H1 (cell line): ENCODE measurements at regions not wholly inside any gene's neighbourhood (a gene's known extent, or its start where the extent isn't known, plus 50 kb on each side); places are given as distances from the start of the nearest gene placed in this dataset.

Experiments used
- CTCF ChIA-PET: fragments of 300-600 bp; sonication (Branson Sonifier 250); formaldehyde crosslinking; loops from one replicate; lab custom pipeline; 2021; ENCODE audit not compliant: partially characterized antibody; lab: Charles Lee
- POLR2A ChIA-PET: fragments of 300-600 bp; sonication (Branson Sonifier 250); formaldehyde crosslinking; loops from one replicate; lab custom pipeline; 2021; ENCODE audit warnings: inconsistent platforms; ENCODE audit not compliant: partially characterized antibody; lab: Charles Lee
- DNase-seq, 2 experiments: peaks; one replicate each; pipeline versions ENCODE4 v3.0.0 to v3.0.0-alpha.2; 2010 to 2022; ENCODE audit warnings: low spot score in 2 of 2, low read depth in 1 of 2, mixed read lengths in 1 of 2
- FAIRE-seq: peaks from 2 replicates; lab custom pipeline; 2011; peaks lifted over from hg19 to GRCh38; lab: Jason Lieb, UNC
- H2AFZ ChIP-seq: 2 replicates; pipeline ENCODE4 v1.8.1; 2012; ENCODE audit warnings: low read length, inconsistent platforms
- H2AK5ac ChIP-seq: 2 replicates; pipeline ENCODE4 v1.6.1; 2013; ENCODE audit warnings: low read depth, low read length
- H2BK120ac ChIP-seq: replicated peaks from 2 replicates; pipeline ENCODE3; 2013; ENCODE audit warnings: low read depth, low read length, inconsistent platforms
- H2BK12ac ChIP-seq: 2 replicates; pipeline ENCODE4 v1.6.1; 2013; ENCODE audit warnings: low read depth, low read length
- H2BK15ac ChIP-seq: 2 replicates; pipeline ENCODE4 v1.6.1; 2013; ENCODE audit warnings: low read length
- H2BK20ac ChIP-seq: 2 replicates; pipeline ENCODE4 v1.6.1; 2013; ENCODE audit warnings: low read length
- H2BK5ac ChIP-seq: 2 replicates; pipeline ENCODE4 v1.6.1; 2013; ENCODE audit warnings: low read depth, low read length
- H3K14ac ChIP-seq: 2 replicates; pipeline ENCODE4 v1.6.1; 2013; ENCODE audit warnings: inconsistent platforms; ENCODE audit not compliant: insufficient read length
- H3K18ac ChIP-seq: 2 replicates; pipeline ENCODE4 v1.6.1; 2013; ENCODE audit warnings: low read length; ENCODE audit errors: extremely low read depth
- H3K23ac ChIP-seq: 2 replicates; pipeline ENCODE4 v1.6.1; 2013; ENCODE audit warnings: inconsistent platforms; ENCODE audit not compliant: insufficient read length
- H3K23me2 ChIP-seq: 2 replicates; pipeline ENCODE4 v1.6.1; 2013; ENCODE audit warnings: low read depth, low read length
- H3K27ac ChIP-seq: 2 replicates; pipeline ENCODE4 v1.6.1; 2011; ENCODE audit warnings: low read depth, low read length, inconsistent platforms
- H3K27me3 ChIP-seq, 4 experiments: replicated peaks in 1 of 4; 1 replicate in 1 of 4; 2 replicates in 3 of 4; pipeline versions ENCODE4 v1.6.1 to v1.8.1; 2011 to 2013; ENCODE audit warnings: low read length in 3 of 4, mild to moderate bottlenecking in 3 of 4, inconsistent platforms in 2 of 4, mixed read lengths in 2 of 4, moderate library complexity in 1 of 4; ENCODE audit not compliant: control insufficient read depth in 3 of 4, insufficient read depth in 3 of 4; ENCODE audit errors: extremely low read depth in 1 of 4
- H3K36me3 ChIP-seq, 4 experiments: 2 replicates each; pipeline versions ENCODE4 v1.6.1 to v1.8.1; 2011 to 2013; ENCODE audit warnings: mild to moderate bottlenecking in 4 of 4, low read length in 3 of 4, moderate library complexity in 2 of 4, control low read depth in 1 of 4, inconsistent platforms in 1 of 4; ENCODE audit not compliant: insufficient read depth in 4 of 4, control insufficient read depth in 2 of 4
- H3K4ac ChIP-seq: replicated peaks from 2 replicates; pipeline ENCODE3; 2013; ENCODE audit warnings: low read length, low read depth, mixed read lengths, inconsistent platforms; ENCODE audit not compliant: insufficient read length
- H3K4me1 ChIP-seq, 4 experiments: replicated peaks in 1 of 4; 1 replicate in 1 of 4; 2 replicates in 3 of 4; pipeline versions ENCODE4 v1.6.1 to v1.8.1; 2011 to 2013; ENCODE audit warnings: low read length in 3 of 4, inconsistent platforms in 2 of 4, mixed read lengths in 1 of 4; ENCODE audit not compliant: insufficient read depth in 4 of 4, control insufficient read depth in 3 of 4
- H3K4me2 ChIP-seq, 2 experiments: 2 replicates each; pipeline versions ENCODE4 v1.6.1 to v1.8.1; 2011 to 2013; ENCODE audit warnings: low read depth in 2 of 2, low read length in 2 of 2, control low read depth in 1 of 2, inconsistent platforms in 1 of 2, mild to moderate bottlenecking in 1 of 2; ENCODE audit not compliant: insufficient read depth in 1 of 2
- H3K4me3 ChIP-seq, 4 experiments: fragments of 200-600, 300-600 bp in 1 of 4; sonication (generic), shearing (Covaris generic), sonication (Bioruptor Twin) in 1 of 4; 2 replicates each; pipeline versions ENCODE4 v1.5.1 to v1.8.1; 2011 to 2016; ENCODE audit warnings: low read length in 4 of 4, low read depth in 3 of 4, control low read depth in 2 of 4, inconsistent platforms in 2 of 4, mild to moderate bottlenecking in 2 of 4, mixed read lengths in 1 of 4, moderate library complexity in 1 of 4; ENCODE audit not compliant: insufficient read depth in 2 of 4; ENCODE audit errors: extremely low read depth in 1 of 4
- H3K56ac ChIP-seq: replicated peaks from 2 replicates; pipeline ENCODE3; 2013; ENCODE audit warnings: low read depth, mild to moderate bottlenecking, mixed read lengths, low read length, inconsistent platforms; ENCODE audit not compliant: insufficient read length
- H3K79me1 ChIP-seq: 2 replicates; pipeline ENCODE4 v1.6.1; 2013; ENCODE audit warnings: low read depth, low read length, control low read depth
- H3K79me2 ChIP-seq, 2 experiments: 2 replicates each; pipeline versions ENCODE4 v1.6.1 to v1.8.1; 2012 to 2013; ENCODE audit warnings: low read length in 2 of 2, mild to moderate bottlenecking in 2 of 2, inconsistent platforms in 1 of 2; ENCODE audit not compliant: insufficient read depth in 2 of 2, control insufficient read depth in 1 of 2
- H3K9ac ChIP-seq, 4 experiments: replicated peaks in 1 of 4; 1 replicate in 1 of 4; 2 replicates in 3 of 4; pipeline versions ENCODE4 v1.6.1 to v1.8.1; 2011 to 2013; ENCODE audit warnings: low read depth in 3 of 4, low read length in 3 of 4, control low read depth in 2 of 4, mild to moderate bottlenecking in 2 of 4, moderate library complexity in 2 of 4, inconsistent platforms in 1 of 4; ENCODE audit errors: extremely low read depth in 1 of 4
- H3K9me3 ChIP-seq, 2 experiments: 2 replicates each; pipeline versions ENCODE4 v1.6.1 to v1.8.1; 2012 to 2013; ENCODE audit warnings: mild to moderate bottlenecking in 2 of 2, moderate library complexity in 2 of 2, control low read depth in 1 of 2, inconsistent platforms in 1 of 2, low read depth in 1 of 2, low read length in 1 of 2, mixed read lengths in 1 of 2; ENCODE audit not compliant: insufficient read depth in 2 of 2
- H4K20me1 ChIP-seq, 2 experiments: replicated peaks in 1 of 2; 2 replicates each; pipeline versions ENCODE3 to v1.8.1; 2011 to 2013; ENCODE audit warnings: inconsistent platforms in 2 of 2, low read length in 2 of 2, mild to moderate bottlenecking in 1 of 2; ENCODE audit not compliant: insufficient read depth in 2 of 2, control insufficient read depth in 1 of 2
- H4K5ac ChIP-seq: 2 replicates; pipeline ENCODE4 v1.6.1; 2013; ENCODE audit warnings: low read length, low read depth, mixed read lengths, inconsistent platforms; ENCODE audit not compliant: insufficient read length
- H4K8ac ChIP-seq: 2 replicates; pipeline ENCODE4 v1.8.0; 2013; ENCODE audit warnings: mild to moderate bottlenecking, moderate library complexity, low read length, inconsistent platforms; ENCODE audit not compliant: insufficient read depth; ENCODE audit errors: extremely low read depth
- H4K91ac ChIP-seq: replicated peaks from 2 replicates; pipeline ENCODE3; 2013; ENCODE audit warnings: low read length, mixed read lengths, inconsistent platforms; ENCODE audit not compliant: insufficient read length
- WGBS, 2 experiments: shearing (Covaris generic) in 1 of 2; methylation state at CpG; one replicate each; pipeline versions ENCODE4 v1.1.6 to v1.1.7; 2013 to 2015; ENCODE audit warnings: low lambda C conversion rate in 2 of 2, mixed read lengths in 2 of 2, inconsistent platforms in 1 of 2, low coverage in 1 of 2, missing lambda C conversion rate in 1 of 2; ENCODE audit not compliant: insufficient replicate concordance in 2 of 2, insufficient coverage in 1 of 2, insufficient read length in 1 of 2; ENCODE audit errors: extremely low coverage in 1 of 2, missing lambda C conversion rate in 1 of 2; 5-methylcytosine and 5-hydroxymethylcytosine counted together
- TF ChIP-seq, protein P1 (sequence below): IDR thresholded peaks from 2 replicates; pipeline ENCODE4 v1.6.1; 2011; ENCODE audit warnings: low read length, improper control_type of control experiment

DNA sequence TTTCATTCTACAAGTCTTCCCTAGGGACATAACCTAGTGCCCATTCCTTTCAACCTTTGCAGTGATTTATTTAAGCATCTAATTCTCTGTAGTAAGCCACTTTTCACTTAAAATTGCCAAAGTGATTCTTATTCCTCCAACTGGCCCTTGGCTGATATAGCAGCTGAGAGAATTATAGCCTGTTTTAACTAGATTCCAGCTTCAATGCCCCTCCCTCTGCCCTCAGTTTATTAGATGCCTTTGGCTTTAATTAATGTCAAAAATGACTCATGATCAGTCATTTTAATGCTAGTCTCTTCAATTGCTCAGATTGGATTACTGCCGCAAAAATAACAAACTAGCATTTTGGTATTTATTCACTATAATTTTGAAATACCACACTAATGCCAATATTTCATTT lies 145.4 kb upstream of the KCTD3 start:
- H3K56ac ChIP-seq, result no peak overlapping the region
- no peak overlapping the region for H4K91ac ChIP-seq
- peak overlapping the region; percentile 5; the same call in 1 of the 2 replicates for H2AFZ ChIP-seq
- H3K79me1 ChIP-seq, result no peaks in the 10 kb centered on the region
- H3K4me3 ChIP-seq, result no peak overlapping the region
- CTCF ChIA-PET, result interaction anchor here (0.8 kb wide), 1 partner anchor 397 kb away, joined by 3 read pairs; no protein-coding TSS in a partner anchor
- no peak overlapping the region for H2BK120ac ChIP-seq
- TF ChIP-seq, protein P1, sequence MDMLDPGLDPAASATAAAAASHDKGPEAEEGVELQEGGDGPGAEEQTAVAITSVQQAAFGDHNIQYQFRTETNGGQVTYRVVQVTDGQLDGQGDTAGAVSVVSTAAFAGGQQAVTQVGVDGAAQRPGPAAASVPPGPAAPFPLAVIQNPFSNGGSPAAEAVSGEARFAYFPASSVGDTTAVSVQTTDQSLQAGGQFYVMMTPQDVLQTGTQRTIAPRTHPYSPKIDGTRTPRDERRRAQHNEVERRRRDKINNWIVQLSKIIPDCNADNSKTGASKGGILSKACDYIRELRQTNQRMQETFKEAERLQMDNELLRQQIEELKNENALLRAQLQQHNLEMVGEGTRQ, result no peak
- TF ChIP-seq, all 59 proteins: peak for 0
- H3K9me3 ChIP-seq, result no peaks in the 10 kb centered on the region
- no peak overlapping the region for H3K4me2 ChIP-seq
- H2BK20ac ChIP-seq, result no peak overlapping the region
- H3K4me1 ChIP-seq, result no peaks in the 10 kb centered on the region
- POLR2A ChIA-PET, result no interaction called here
- no peaks in the 10 kb centered on the region for H3K27me3 ChIP-seq
- H3K4ac ChIP-seq, result no peak overlapping the region
- H4K5ac ChIP-seq, result no peak overlapping the region
- H3K23ac ChIP-seq, result no peak overlapping the region
- no peak for DNase-seq
- no peak overlapping the region for H2BK5ac ChIP-seq
- no peak overlapping the region for H2AK5ac ChIP-seq
- H4K20me1 ChIP-seq, result no peaks in the 10 kb centered on the region
- no peaks in the 10 kb centered on the region for H3K79me2 ChIP-seq
- H4K8ac ChIP-seq, result no peak overlapping the region
- H3K23me2 ChIP-seq, result no peaks in the 10 kb centered on the region
- 100% methylated on average over 1 of the region's 1 CpG; no CpG with 5 or more reads in 1 of the 2 experiments for WGBS, 2 experiments
- H3K9ac ChIP-seq, result no peak overlapping the region
- H2BK15ac ChIP-seq, result no peak overlapping the region
- H3K27ac ChIP-seq, result no peak overlapping the region
- no peak overlapping the region for H3K18ac ChIP-seq
- no peak overlapping the region for H2BK12ac ChIP-seq
- no peak overlapping the region for H3K14ac ChIP-seq
- no peaks in the 10 kb centered on the region for H3K36me3 ChIP-seq
- FAIRE-seq, result no peak
